ENCODE measurements at regions not wholly inside any gene's neighbourhood (a gene's known extent, or its start where the extent isn't known, plus 50 kb on each side); places are given as distances from the start of the nearest gene placed in this dataset.

- TF ChIP-seq CTCF (conservative IDR thresholded peaks at IDR 0.05; ENCODE audit: low read length) (no peak), EZH2phosphoT487 (IDR thresholded peaks at IDR 0.05; ENCODE audit: borderline replicate concordance) (no peak)
These were observed 68.9 kb downstream of the KLF6 start for GRCh38 chr10:3716093-3716492.
